Ovary (tissue), 3 donors: ENCODE measurements at regions not wholly inside any gene's neighbourhood (a gene's known extent, or its start where the extent isn't known, plus 50 kb on each side); places are given as distances from the start of the nearest gene placed in this dataset.

Source experiments
- EP300 ChIP-seq: sonication (generic); formaldehyde crosslinking; IDR thresholded peaks from one replicate; pipeline ENCODE4 v1.6.1; 2017; ENCODE audit warnings: antibody characterized with exemption
- POLR2A ChIP-seq: fragments of 450-650 bp; IDR thresholded peaks from one replicate; pipeline ENCODE4 v1.6.1; 2017; ENCODE audit warnings: antibody characterized with exemption, mild to moderate bottlenecking, moderate library complexity
- TF ChIP-seq, protein P1 (sequence below), 3 donors: fragments of 450-650 bp in 2 of 3; fragments of 200-600 bp in 1 of 3; IDR thresholded peaks; one replicate each; pipeline versions ENCODE4 v1.5.1 to v1.8.0; 2016 to 2022; ENCODE audit warnings: antibody characterized with exemption in 3 of 3, mild to moderate bottlenecking in 1 of 3
- donor health status: DM: no; HTN: no; CAD: no.

DNA sequence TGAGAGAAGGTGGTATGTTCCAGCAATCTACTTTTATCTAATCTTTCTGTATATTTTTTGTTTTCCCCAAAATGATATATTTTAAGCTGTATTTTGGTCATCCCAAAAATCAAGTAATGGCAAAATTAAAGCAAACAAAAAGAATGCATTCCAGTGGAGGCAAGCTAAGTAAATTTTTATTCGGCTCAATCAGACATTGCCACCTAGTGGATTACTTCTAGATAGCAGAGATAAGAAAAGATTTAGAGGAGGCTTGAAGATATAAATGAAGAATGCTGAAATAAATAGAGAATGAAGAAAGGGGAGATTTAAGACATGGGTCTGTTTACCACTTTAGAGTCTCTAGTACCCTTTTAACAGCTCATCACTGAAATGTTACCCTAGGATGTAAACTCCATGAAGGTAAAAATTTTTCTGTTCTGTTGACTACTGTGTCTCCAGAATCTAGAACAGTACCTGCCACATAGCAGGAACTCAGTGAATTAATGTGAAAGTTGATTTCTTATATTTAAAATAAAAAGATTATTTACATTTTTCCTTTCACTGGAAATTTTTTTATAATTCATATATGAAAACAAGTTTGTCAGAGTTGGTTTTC, 110.9 kb upstream of the ANK2 start:
- TF ChIP-seq POLR2A (no peak), EP300 (no peak)
- TF ChIP-seq, protein P1, sequence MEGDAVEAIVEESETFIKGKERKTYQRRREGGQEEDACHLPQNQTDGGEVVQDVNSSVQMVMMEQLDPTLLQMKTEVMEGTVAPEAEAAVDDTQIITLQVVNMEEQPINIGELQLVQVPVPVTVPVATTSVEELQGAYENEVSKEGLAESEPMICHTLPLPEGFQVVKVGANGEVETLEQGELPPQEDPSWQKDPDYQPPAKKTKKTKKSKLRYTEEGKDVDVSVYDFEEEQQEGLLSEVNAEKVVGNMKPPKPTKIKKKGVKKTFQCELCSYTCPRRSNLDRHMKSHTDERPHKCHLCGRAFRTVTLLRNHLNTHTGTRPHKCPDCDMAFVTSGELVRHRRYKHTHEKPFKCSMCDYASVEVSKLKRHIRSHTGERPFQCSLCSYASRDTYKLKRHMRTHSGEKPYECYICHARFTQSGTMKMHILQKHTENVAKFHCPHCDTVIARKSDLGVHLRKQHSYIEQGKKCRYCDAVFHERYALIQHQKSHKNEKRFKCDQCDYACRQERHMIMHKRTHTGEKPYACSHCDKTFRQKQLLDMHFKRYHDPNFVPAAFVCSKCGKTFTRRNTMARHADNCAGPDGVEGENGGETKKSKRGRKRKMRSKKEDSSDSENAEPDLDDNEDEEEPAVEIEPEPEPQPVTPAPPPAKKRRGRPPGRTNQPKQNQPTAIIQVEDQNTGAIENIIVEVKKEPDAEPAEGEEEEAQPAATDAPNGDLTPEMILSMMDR (IDR thresholded peaks at IDR 0.05) = peak; percentile 44 to 72 (median 57)
